Adrenal gland (tissue), 5 donors: ENCODE measurements at regions not wholly inside any gene's neighbourhood (a gene's known extent, or its start where the extent isn't known, plus 50 kb on each side); places are given as distances from the start of the nearest gene placed in this dataset.

ENCODE experiments used
- POLR2A ChIP-seq, 2 donors: fragments of 450-650 bp; IDR thresholded peaks; one replicate each; pipeline ENCODE4 v1.6.1; 2017; ENCODE audit warnings: antibody characterized with exemption in 2 of 2, mild to moderate bottlenecking in 2 of 2, moderate library complexity in 1 of 2
- TF ChIP-seq, protein P1 (sequence below), 6 experiments: fragments of 450-650 bp in 4 of 6; fragments of 200-600 bp in 2 of 6; sonication (generic) in 1 of 6; IDR thresholded peaks; 1 replicate in 5 of 6; 2 replicates in 1 of 6; pipeline versions ENCODE4 v1.5.1 to v1.8.0; 2016 to 2021; ENCODE audit warnings: antibody characterized with exemption in 6 of 6, mild to moderate bottlenecking in 2 of 6, moderate library complexity in 1 of 6
- donor health status: DM: no; HTN: no; CAD: no.

DNA sequence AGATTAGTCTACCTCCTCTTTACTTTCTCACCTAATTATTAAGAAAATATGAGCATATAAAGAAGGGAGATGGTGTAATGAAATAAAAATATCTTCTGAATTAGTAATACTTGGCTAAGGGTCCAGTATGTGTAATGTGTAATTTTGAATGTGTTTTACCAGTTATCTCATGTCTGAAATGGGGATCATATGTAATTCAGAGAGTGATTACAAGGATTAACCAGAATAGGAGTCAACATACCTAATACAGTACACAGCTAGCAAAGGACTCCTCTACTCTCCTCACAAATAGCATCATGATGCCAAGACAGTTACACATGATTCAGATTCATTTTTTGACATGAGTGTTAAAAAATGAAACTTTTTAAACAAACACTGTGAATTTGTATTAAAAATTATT lies 570.4 kb downstream of the SI start:
- TF ChIP-seq, protein P1, sequence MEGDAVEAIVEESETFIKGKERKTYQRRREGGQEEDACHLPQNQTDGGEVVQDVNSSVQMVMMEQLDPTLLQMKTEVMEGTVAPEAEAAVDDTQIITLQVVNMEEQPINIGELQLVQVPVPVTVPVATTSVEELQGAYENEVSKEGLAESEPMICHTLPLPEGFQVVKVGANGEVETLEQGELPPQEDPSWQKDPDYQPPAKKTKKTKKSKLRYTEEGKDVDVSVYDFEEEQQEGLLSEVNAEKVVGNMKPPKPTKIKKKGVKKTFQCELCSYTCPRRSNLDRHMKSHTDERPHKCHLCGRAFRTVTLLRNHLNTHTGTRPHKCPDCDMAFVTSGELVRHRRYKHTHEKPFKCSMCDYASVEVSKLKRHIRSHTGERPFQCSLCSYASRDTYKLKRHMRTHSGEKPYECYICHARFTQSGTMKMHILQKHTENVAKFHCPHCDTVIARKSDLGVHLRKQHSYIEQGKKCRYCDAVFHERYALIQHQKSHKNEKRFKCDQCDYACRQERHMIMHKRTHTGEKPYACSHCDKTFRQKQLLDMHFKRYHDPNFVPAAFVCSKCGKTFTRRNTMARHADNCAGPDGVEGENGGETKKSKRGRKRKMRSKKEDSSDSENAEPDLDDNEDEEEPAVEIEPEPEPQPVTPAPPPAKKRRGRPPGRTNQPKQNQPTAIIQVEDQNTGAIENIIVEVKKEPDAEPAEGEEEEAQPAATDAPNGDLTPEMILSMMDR (IDR thresholded peaks at IDR 0.05), result no peak
- TF ChIP-seq POLR2A (IDR thresholded peaks at IDR 0.05), result no peak
